ENCODE measurements at regions not wholly inside any gene's neighbourhood (a gene's known extent, or its start where the extent isn't known, plus 50 kb on each side); places are given as distances from the start of the nearest gene placed in this dataset.

DNA sequence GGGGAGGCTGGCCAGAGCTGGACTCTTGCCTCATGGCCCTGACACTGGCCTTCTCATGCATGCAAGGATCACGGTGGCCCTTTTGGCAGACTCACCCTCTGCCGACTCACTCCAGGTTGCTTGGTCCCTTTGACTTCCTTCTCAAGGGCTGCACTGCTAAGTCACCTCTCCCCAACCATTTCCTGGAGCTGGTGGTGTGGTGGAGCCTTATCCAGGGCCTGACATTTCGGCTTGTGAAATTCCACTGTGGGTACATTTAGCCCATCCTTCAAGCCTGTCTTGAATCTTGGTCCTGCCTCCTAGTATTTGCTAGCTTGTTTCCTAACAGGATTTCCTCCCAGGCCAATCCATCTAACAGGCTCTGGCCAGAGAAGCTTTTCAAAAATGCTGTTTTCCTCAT is 52.6 kb upstream of the JUN start:
- WGBS (ENCODE audit: low lambda C conversion rate, missing lambda C conversion rate) = 98% methylated on average over 3 of the region's 3 CpGs
- Histone ChIP-seq H3K79me2 (no peaks in the 10 kb centered on the region), H3K9me3 (ENCODE audit: low read depth) (no peaks in the 10 kb centered on the region), H3K36me3 (replicated peaks; ENCODE audit: insufficient read depth, low read depth) (no peaks in the 10 kb centered on the region), H3K27ac (no peak overlapping the region), H2AFZ (no peak overlapping the region), H4K20me1 (ENCODE audit: insufficient read depth, poor library complexity, severe bottlenecking) (no peaks in the 10 kb centered on the region), H3K9me2 (replicated peaks; ENCODE audit: insufficient read depth) (no peaks in the 10 kb centered on the region), H3K4me1 (ENCODE audit: insufficient read depth) (peaks cover 3% of the 10 kb centered on the region), H3K4me2 (no peak overlapping the region), H3K4me3 (no peak overlapping the region), H3K27me3 (no peaks in the 10 kb centered on the region)
- DNase-seq (ENCODE audit: low spot score) = no peak
- no peak for TF ChIP-seq EZH2phosphoT487 (IDR thresholded peaks at IDR 0.05; ENCODE audit: low read depth, severe bottlenecking, unreplicated experiment)
- no peak for TF ChIP-seq EZH2 (IDR thresholded peaks at IDR 0.05; ENCODE audit: borderline replicate concordance)
- TF ChIP-seq, protein P1, sequence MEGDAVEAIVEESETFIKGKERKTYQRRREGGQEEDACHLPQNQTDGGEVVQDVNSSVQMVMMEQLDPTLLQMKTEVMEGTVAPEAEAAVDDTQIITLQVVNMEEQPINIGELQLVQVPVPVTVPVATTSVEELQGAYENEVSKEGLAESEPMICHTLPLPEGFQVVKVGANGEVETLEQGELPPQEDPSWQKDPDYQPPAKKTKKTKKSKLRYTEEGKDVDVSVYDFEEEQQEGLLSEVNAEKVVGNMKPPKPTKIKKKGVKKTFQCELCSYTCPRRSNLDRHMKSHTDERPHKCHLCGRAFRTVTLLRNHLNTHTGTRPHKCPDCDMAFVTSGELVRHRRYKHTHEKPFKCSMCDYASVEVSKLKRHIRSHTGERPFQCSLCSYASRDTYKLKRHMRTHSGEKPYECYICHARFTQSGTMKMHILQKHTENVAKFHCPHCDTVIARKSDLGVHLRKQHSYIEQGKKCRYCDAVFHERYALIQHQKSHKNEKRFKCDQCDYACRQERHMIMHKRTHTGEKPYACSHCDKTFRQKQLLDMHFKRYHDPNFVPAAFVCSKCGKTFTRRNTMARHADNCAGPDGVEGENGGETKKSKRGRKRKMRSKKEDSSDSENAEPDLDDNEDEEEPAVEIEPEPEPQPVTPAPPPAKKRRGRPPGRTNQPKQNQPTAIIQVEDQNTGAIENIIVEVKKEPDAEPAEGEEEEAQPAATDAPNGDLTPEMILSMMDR (IDR thresholded peaks at IDR 0.05; ENCODE audit: poor library complexity) = no peak

DNA sequence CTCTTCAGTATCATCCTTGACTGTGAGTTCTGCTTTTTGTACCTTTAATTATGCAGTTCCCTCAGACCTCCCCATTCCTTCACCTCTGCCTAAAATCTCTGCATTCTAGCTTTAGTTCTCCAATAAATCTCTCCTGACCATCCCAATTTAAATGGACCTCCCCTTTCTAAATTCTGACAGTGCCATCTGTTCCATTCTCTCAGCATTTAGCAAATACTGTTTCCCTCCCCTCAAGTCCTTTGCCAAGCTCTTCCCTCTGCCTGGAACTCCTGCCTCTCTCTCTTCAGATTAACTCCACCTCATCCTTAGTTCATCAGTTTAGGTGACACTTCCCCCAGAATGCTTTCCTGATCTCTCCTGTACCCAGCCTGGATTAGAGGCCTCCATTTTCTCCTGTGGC is 54.0 kb upstream of the JUN start:
- no peak overlapping the region for H3K4me2 ChIP-seq
- H3K4me1 ChIP-seq (ENCODE audit: insufficient read depth) = peaks cover 3% of the 10 kb centered on the region
- no peaks in the 10 kb centered on the region for H3K27me3 ChIP-seq
- H2AFZ ChIP-seq = no peak overlapping the region
- H3K27ac ChIP-seq = no peak overlapping the region
- no peak for TF ChIP-seq EZH2 (IDR thresholded peaks at IDR 0.05; ENCODE audit: borderline replicate concordance)
- TF ChIP-seq, protein P1 (IDR thresholded peaks at IDR 0.05; ENCODE audit: poor library complexity) = no peak
- TF ChIP-seq EZH2phosphoT487 (IDR thresholded peaks at IDR 0.05; ENCODE audit: low read depth, severe bottlenecking, unreplicated experiment) = no peak
- no peaks in the 10 kb centered on the region for H3K9me2 ChIP-seq (replicated peaks; ENCODE audit: insufficient read depth)
- no peaks in the 10 kb centered on the region for H3K9me3 ChIP-seq (ENCODE audit: low read depth)
- no peak for DNase-seq (ENCODE audit: low spot score)
- no peaks in the 10 kb centered on the region for H3K79me2 ChIP-seq
- H3K36me3 ChIP-seq (replicated peaks; ENCODE audit: insufficient read depth, low read depth) = no peaks in the 10 kb centered on the region
- no peaks in the 10 kb centered on the region for H4K20me1 ChIP-seq (ENCODE audit: insufficient read depth, poor library complexity, severe bottlenecking)
- H3K4me3 ChIP-seq = no peak overlapping the region

DNA sequence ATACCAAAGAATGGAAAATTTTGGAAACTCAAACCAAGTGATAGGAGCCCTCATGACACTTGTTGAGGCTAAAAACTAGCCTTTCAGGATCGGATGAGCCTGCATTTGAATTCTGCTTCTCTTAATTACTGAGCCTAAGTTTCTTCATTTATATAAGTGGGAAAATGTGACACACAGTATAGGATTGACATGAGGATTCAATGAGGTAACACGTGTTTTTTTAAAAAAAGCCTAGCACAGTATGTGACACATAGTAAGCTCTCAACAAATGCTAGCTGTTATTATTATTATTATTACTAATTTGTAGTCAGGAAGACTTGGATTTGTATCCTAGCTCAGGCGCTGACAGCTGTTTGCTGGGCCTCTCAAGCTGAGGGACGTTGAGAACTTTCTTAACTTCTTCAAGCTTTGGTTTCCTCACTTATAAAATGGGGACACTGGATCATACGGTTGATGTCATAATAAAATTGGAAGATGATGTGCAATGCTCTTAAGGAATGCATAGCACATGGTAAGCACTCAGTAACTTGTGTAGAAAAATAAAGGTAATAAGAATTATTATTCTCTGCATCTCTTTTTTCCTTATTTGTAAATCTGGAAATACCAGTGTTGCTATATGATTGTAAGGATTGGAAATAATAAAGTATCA is 55.4 kb upstream of the JUN start:
- no peaks in the 10 kb centered on the region for H3K9me2 ChIP-seq (replicated peaks; ENCODE audit: insufficient read depth)
- H3K4me2 ChIP-seq = no peak overlapping the region
- no peak overlapping the region for H3K27ac ChIP-seq
- no peak for DNase-seq (ENCODE audit: low spot score)
- H3K9me3 ChIP-seq (ENCODE audit: low read depth) = no peaks in the 10 kb centered on the region
- no peak overlapping the region for H2AFZ ChIP-seq
- no peak for TF ChIP-seq EZH2phosphoT487 (IDR thresholded peaks at IDR 0.05; ENCODE audit: low read depth, severe bottlenecking, unreplicated experiment)
- TF ChIP-seq, protein P1 (IDR thresholded peaks at IDR 0.05; ENCODE audit: poor library complexity) = no peak
- no peak for TF ChIP-seq EZH2 (IDR thresholded peaks at IDR 0.05; ENCODE audit: borderline replicate concordance)
- no peaks in the 10 kb centered on the region for H3K27me3 ChIP-seq
- peaks cover 3% of the 10 kb centered on the region for H3K4me1 ChIP-seq (ENCODE audit: insufficient read depth)
- no peaks in the 10 kb centered on the region for H4K20me1 ChIP-seq (ENCODE audit: insufficient read depth, poor library complexity, severe bottlenecking)
- no peaks in the 10 kb centered on the region for H3K79me2 ChIP-seq
- H3K36me3 ChIP-seq (replicated peaks; ENCODE audit: insufficient read depth, low read depth) = no peaks in the 10 kb centered on the region
- WGBS (ENCODE audit: low lambda C conversion rate, missing lambda C conversion rate) = 66% methylated on average over 5 of the region's 5 CpGs
- H3K4me3 ChIP-seq = no peak overlapping the region

All from hepatocyte (in vitro differentiated cells).